ENCODE measurements at regions not wholly inside any gene's neighbourhood (a gene's known extent, or its start where the extent isn't known, plus 50 kb on each side); places are given as distances from the start of the nearest gene placed in this dataset.

- no peak for DNase-seq (ENCODE audit: low read depth in 1 of 2, low spot score in 1 of 2)
- Histone ChIP-seq H3K27ac (replicated peaks) (no peak overlapping the region), H3K27me3 (ENCODE audit: insufficient read depth, poor library complexity, severe bottlenecking) (no peaks in the 10 kb centered on the region), H3K4me3 (replicated peaks; ENCODE audit: insufficient read depth, low read length) (no peak overlapping the region)
- TF ChIP-seq SPI1 (IDR thresholded peaks at IDR 0.05; ENCODE audit: borderline replicate concordance, low read depth) (no peak), GABPA (IDR thresholded peaks at IDR 0.05; ENCODE audit: low read depth) (no peak), POLR2AphosphoS5 (IDR thresholded peaks at IDR 0.05; ENCODE audit: low read depth) (no peak), CTCF (IDR thresholded peaks at IDR 0.05; ENCODE audit: insufficient read depth, low read length) (no peak), REST (IDR thresholded peaks at IDR 0.05; ENCODE audit: insufficient replicate concordance, low read depth) (no peak)
Measured at GRCh38 chrX:110600745-110601310, 194.8 kb downstream of the CHRDL1 start.

- no peak overlapping the region for H3K27ac ChIP-seq (replicated peaks)
- DNase-seq (ENCODE audit: low read depth in 1 of 2, low spot score in 1 of 2) = no peak
- TF ChIP-seq REST (IDR thresholded peaks at IDR 0.05; ENCODE audit: insufficient replicate concordance, low read depth) (no peak), CTCF (IDR thresholded peaks at IDR 0.05; ENCODE audit: insufficient read depth, low read length) (no peak), POLR2AphosphoS5 (IDR thresholded peaks at IDR 0.05; ENCODE audit: low read depth) (no peak), SPI1 (IDR thresholded peaks at IDR 0.05; ENCODE audit: borderline replicate concordance, low read depth) (no peak), GABPA (IDR thresholded peaks at IDR 0.05; ENCODE audit: low read depth) (no peak)
- H3K4me3 ChIP-seq (replicated peaks; ENCODE audit: insufficient read depth, low read length) = no peak overlapping the region
- H3K27me3 ChIP-seq (ENCODE audit: insufficient read depth, poor library complexity, severe bottlenecking) = no peaks in the 10 kb centered on the region
Measured at GRCh38 chrX:110614596-110614995, 181.0 kb downstream of the CHRDL1 start.
